Fibroblast of lung (primary cell): ENCODE measurements at regions not wholly inside any gene's neighbourhood (a gene's known extent, or its start where the extent isn't known, plus 50 kb on each side); places are given as distances from the start of the nearest gene placed in this dataset.

ENCODE experiments used
- DNase-seq, 2 donors: peaks; one replicate each; pipeline versions ENCODE4 v3.0.0 to v3.0.0-alpha.2; 2010; ENCODE audit warnings: low read depth in 2 of 2
- H2AFZ ChIP-seq: 2 replicates; pipeline ENCODE4 v1.5.1; 2012; ENCODE audit warnings: low read length, control low read depth, inconsistent platforms
- H3K27ac ChIP-seq: 2 replicates; pipeline ENCODE4 v1.5.1; 2011; ENCODE audit warnings: low read length, control low read depth; ENCODE audit not compliant: insufficient read depth
- H3K27me3 ChIP-seq: 2 replicates; pipeline ENCODE4 v1.5.1; 2011; ENCODE audit warnings: mild to moderate bottlenecking, low read length; ENCODE audit not compliant: control insufficient read depth, insufficient read depth
- H3K36me3 ChIP-seq: 2 replicates; pipeline ENCODE4 v1.5.1; 2011; ENCODE audit warnings: low read length; ENCODE audit not compliant: control insufficient read depth, insufficient read depth
- H3K4me1 ChIP-seq: 2 replicates; pipeline ENCODE4 v1.5.1; 2011; ENCODE audit warnings: low read length; ENCODE audit not compliant: control insufficient read depth, insufficient read depth; ENCODE audit errors: extremely low read depth
- H3K4me2 ChIP-seq: 2 replicates; pipeline ENCODE4 v1.5.1; 2011; ENCODE audit warnings: low read length, control low read depth; ENCODE audit not compliant: insufficient read depth; ENCODE audit errors: extremely low read depth
- H3K4me3 ChIP-seq, 4 experiments: fragments of 200-600 bp in 1 of 4; sonication (generic) in 1 of 4; replicated peaks in 1 of 4; 2 replicates each; pipeline ENCODE4 v1.5.1; 2011 to 2016; ENCODE audit warnings: low read length in 4 of 4, low read depth in 3 of 4, mild to moderate bottlenecking in 3 of 4, control low read depth in 2 of 4, inconsistent platforms in 1 of 4, mixed read lengths in 1 of 4; ENCODE audit not compliant: insufficient read depth in 1 of 4; ENCODE audit errors: control extremely low read depth in 1 of 4
- H3K79me2 ChIP-seq: 2 replicates; pipeline ENCODE4 v1.5.1; 2012; ENCODE audit warnings: mild to moderate bottlenecking, low read length, inconsistent platforms; ENCODE audit not compliant: control insufficient read depth, insufficient read depth
- H3K9ac ChIP-seq: 2 replicates; pipeline ENCODE4 v1.5.1; 2011; ENCODE audit warnings: mild to moderate bottlenecking, low read length, control low read depth; ENCODE audit not compliant: insufficient read depth
- H3K9me3 ChIP-seq: 2 replicates; pipeline ENCODE4 v1.5.1; 2012; ENCODE audit warnings: low read depth, low read length; ENCODE audit not compliant: control insufficient read depth, insufficient read depth
- H4K20me1 ChIP-seq: 2 replicates; pipeline ENCODE4 v1.5.1; 2011; ENCODE audit warnings: low read length; ENCODE audit not compliant: control insufficient read depth, insufficient read depth; ENCODE audit errors: extremely low read depth
- EZH2 ChIP-seq: IDR thresholded peaks from 2 replicates; pipeline ENCODE4 v1.5.1; 2012; ENCODE audit warnings: low read length, control low read depth, mild to moderate bottlenecking; ENCODE audit errors: missing control alignments
- TF ChIP-seq, protein P1 (sequence below), 2 donors: IDR thresholded peaks in 1 of 2; conservative IDR thresholded peaks in 1 of 2; 1 replicate in 1 of 2; 2 replicates in 1 of 2; pipeline ENCODE4 v1.5.1; 2011 to 2012; ENCODE audit warnings: low read length in 2 of 2, control low read depth in 1 of 2, inconsistent platforms in 1 of 2, low read depth in 1 of 2, mild to moderate bottlenecking in 1 of 2

DNA sequence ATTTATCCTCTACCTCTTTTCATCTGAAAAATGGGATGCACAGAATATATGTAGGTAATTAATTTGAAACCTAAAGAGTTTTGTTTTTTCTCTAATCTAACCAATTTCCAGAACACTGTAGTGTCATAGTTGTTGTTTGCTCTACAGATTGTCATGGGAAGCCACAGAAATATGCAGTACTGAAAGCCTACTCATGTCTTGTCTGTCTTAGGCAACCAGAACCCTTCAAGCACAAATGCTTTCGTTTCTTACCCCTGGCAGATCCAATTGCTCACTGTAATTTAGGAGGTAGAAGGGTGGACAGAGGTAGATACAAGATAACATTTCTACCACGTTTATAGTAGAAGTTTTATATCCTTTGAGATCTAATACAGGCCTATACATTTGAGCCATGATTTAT lies 330.2 kb upstream of the NOVA1 start:
- H3K4me2 ChIP-seq, result no peak overlapping the region
- no peak overlapping the region for H3K4me3 ChIP-seq
- H3K4me1 ChIP-seq, result no peaks in the 10 kb centered on the region
- no peaks in the 10 kb centered on the region for H3K27me3 ChIP-seq
- no peak overlapping the region for H3K27ac ChIP-seq
- TF ChIP-seq EZH2, result no peak
- TF ChIP-seq, protein P1, sequence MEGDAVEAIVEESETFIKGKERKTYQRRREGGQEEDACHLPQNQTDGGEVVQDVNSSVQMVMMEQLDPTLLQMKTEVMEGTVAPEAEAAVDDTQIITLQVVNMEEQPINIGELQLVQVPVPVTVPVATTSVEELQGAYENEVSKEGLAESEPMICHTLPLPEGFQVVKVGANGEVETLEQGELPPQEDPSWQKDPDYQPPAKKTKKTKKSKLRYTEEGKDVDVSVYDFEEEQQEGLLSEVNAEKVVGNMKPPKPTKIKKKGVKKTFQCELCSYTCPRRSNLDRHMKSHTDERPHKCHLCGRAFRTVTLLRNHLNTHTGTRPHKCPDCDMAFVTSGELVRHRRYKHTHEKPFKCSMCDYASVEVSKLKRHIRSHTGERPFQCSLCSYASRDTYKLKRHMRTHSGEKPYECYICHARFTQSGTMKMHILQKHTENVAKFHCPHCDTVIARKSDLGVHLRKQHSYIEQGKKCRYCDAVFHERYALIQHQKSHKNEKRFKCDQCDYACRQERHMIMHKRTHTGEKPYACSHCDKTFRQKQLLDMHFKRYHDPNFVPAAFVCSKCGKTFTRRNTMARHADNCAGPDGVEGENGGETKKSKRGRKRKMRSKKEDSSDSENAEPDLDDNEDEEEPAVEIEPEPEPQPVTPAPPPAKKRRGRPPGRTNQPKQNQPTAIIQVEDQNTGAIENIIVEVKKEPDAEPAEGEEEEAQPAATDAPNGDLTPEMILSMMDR (conservative IDR thresholded peaks at IDR 0.05 in 1 of 2, IDR thresholded peaks at IDR 0.05 in 1 of 2; ENCODE audit: low read depth in 1 of 2, low read length in 2 of 2), result no peak
- H3K36me3 ChIP-seq, result no peaks in the 10 kb centered on the region
- no peak overlapping the region for H3K9ac ChIP-seq
- H4K20me1 ChIP-seq, result no peaks in the 10 kb centered on the region
- H3K9me3 ChIP-seq, result no peaks in the 10 kb centered on the region
- no peak overlapping the region for H2AFZ ChIP-seq
- no peak for DNase-seq
- no peaks in the 10 kb centered on the region for H3K79me2 ChIP-seq

DNA sequence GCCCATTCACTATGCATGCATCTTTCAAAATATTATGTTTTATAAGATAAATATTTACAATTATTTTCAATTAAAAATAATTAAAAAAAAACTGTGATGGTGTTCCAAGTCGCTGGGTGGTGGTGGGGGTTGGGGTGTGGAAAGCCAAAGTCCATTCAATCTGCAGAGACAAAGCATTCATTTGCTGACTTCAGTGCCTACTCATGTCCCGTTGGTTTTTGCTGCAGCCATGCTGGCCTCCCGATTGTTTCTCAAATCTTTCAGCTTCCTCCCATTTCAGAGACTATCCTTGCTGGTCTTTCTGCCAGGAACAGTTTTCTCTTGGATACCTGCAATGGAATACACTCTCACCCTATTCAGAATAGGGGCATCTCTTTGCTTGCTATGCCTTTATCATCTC lies 331.5 kb upstream of the NOVA1 start:
- Histone ChIP-seq H3K4me2 (no peak overlapping the region), H3K9ac (no peak overlapping the region), H3K27ac (no peak overlapping the region), H3K9me3 (no peaks in the 10 kb centered on the region), H3K4me3 (no peak overlapping the region), H4K20me1 (no peaks in the 10 kb centered on the region), H3K79me2 (no peaks in the 10 kb centered on the region), H3K36me3 (no peaks in the 10 kb centered on the region), H3K4me1 (no peaks in the 10 kb centered on the region), H2AFZ (no peak overlapping the region), H3K27me3 (no peaks in the 10 kb centered on the region)
- no peak for DNase-seq
- TF ChIP-seq EZH2, result no peak
- TF ChIP-seq, protein P1 (conservative IDR thresholded peaks at IDR 0.05 in 1 of 2, IDR thresholded peaks at IDR 0.05 in 1 of 2; ENCODE audit: low read depth in 1 of 2, low read length in 2 of 2), result no peak

DNA sequence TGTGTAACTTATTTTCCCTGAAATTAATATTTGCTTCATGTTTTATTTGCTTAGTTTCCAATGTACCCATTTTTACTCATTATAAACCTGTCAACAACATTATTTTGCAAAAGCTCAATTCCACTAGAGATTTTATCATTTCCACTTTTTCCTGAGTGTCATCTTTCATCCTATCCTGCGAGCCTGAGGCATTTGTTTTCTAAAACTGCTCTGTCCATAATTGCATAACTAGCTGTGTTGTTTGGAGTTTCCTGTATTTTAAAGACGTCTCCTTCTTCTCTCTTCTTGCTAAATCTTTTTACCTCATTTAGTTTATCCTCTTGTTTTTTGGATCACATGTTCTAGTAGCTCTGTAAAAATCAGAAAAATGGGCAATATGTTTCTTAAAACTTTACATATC lies 332.7 kb upstream of the NOVA1 start:
- DNase-seq, result no peak
- H3K27ac ChIP-seq, result no peak overlapping the region
- H3K4me2 ChIP-seq, result no peak overlapping the region
- no peaks in the 10 kb centered on the region for H3K9me3 ChIP-seq
- H3K4me3 ChIP-seq, result no peak overlapping the region
- no peak for TF ChIP-seq EZH2
- TF ChIP-seq, protein P1 (conservative IDR thresholded peaks at IDR 0.05 in 1 of 2, IDR thresholded peaks at IDR 0.05 in 1 of 2; ENCODE audit: low read depth in 1 of 2, low read length in 2 of 2), result no peak
- no peak overlapping the region for H2AFZ ChIP-seq
- no peaks in the 10 kb centered on the region for H4K20me1 ChIP-seq
- H3K79me2 ChIP-seq, result no peaks in the 10 kb centered on the region
- no peaks in the 10 kb centered on the region for H3K4me1 ChIP-seq
- no peaks in the 10 kb centered on the region for H3K27me3 ChIP-seq
- H3K9ac ChIP-seq, result no peak overlapping the region
- H3K36me3 ChIP-seq, result no peaks in the 10 kb centered on the region
